PFSK-1 (cell line): ENCODE measurements at regions not wholly inside any gene's neighbourhood (a gene's known extent, or its start where the extent isn't known, plus 50 kb on each side); places are given as distances from the start of the nearest gene placed in this dataset.

Experiments
- FOXP2 ChIP-seq: optimal IDR thresholded peaks from 2 replicates; pipeline ENCODE3; 2011; ENCODE audit warnings: borderline replicate concordance, control low read depth, inconsistent platforms; ENCODE audit not compliant: insufficient read depth; ENCODE audit errors: extremely low read length, extremely low read depth
- POLR2AphosphoS5 ChIP-seq: IDR thresholded peaks from 2 replicates; pipeline ENCODE4 v1.6.1; 2012; ENCODE audit warnings: low read depth, mild to moderate bottlenecking, control low read depth, low read length, moderate library complexity
- SIN3A ChIP-seq: IDR thresholded peaks from 2 replicates; pipeline ENCODE4 v1.6.1; 2012; ENCODE audit warnings: mild to moderate bottlenecking, low read length, moderate library complexity, borderline replicate concordance; ENCODE audit not compliant: insufficient read depth
- TAF1 ChIP-seq: IDR thresholded peaks from 2 replicates; pipeline ENCODE4 v1.6.1; 2012; ENCODE audit warnings: low read length, control low read depth, borderline replicate concordance; ENCODE audit not compliant: insufficient read depth
- TF ChIP-seq, protein P1 (sequence below), 2 experiments: IDR thresholded peaks; 2 replicates each; pipeline versions ENCODE4 v1.6.1 to v1.8.0; 2011 to 2012; ENCODE audit warnings: low read depth in 2 of 2, low read length in 2 of 2, control low read depth in 1 of 2, inconsistent platforms in 1 of 2, mild to moderate bottlenecking in 1 of 2, moderate library complexity in 1 of 2; ENCODE audit not compliant: insufficient read depth in 1 of 2

DNA sequence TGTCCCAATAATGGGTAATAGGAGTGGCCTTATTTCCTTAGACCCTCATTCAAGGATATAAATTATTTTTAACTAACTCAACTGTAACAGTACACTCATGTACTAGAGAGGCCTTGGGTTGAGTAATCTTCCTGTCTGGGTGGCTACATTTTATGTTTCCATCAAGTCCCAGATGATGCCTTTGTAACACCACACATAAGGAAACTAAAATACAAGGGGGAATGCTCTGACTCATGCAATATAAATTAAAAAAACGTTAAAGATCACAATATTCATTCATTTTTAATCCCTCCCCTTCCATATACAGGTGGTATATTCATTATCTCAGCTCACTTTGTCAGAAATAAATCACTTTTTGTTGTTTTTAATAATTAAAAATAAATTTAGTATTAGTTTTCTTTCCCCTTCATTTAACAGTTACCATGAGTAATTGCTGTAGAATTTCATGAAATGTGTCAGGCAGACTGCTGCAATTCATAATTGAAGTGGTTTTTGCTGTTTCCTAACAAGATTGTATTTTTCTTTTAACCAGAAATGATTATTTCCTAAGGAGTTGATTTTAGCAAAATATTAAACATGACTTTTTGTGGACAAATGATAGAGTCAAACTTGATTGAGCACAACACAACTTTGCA is 1403.6 kb downstream of the SUCLG1 start:
- TF ChIP-seq SIN3A (no peak), TAF1 (no peak), FOXP2 (no peak)
- TF ChIP-seq, protein P1, sequence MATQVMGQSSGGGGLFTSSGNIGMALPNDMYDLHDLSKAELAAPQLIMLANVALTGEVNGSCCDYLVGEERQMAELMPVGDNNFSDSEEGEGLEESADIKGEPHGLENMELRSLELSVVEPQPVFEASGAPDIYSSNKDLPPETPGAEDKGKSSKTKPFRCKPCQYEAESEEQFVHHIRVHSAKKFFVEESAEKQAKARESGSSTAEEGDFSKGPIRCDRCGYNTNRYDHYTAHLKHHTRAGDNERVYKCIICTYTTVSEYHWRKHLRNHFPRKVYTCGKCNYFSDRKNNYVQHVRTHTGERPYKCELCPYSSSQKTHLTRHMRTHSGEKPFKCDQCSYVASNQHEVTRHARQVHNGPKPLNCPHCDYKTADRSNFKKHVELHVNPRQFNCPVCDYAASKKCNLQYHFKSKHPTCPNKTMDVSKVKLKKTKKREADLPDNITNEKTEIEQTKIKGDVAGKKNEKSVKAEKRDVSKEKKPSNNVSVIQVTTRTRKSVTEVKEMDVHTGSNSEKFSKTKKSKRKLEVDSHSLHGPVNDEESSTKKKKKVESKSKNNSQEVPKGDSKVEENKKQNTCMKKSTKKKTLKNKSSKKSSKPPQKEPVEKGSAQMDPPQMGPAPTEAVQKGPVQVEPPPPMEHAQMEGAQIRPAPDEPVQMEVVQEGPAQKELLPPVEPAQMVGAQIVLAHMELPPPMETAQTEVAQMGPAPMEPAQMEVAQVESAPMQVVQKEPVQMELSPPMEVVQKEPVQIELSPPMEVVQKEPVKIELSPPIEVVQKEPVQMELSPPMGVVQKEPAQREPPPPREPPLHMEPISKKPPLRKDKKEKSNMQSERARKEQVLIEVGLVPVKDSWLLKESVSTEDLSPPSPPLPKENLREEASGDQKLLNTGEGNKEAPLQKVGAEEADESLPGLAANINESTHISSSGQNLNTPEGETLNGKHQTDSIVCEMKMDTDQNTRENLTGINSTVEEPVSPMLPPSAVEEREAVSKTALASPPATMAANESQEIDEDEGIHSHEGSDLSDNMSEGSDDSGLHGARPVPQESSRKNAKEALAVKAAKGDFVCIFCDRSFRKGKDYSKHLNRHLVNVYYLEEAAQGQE (IDR thresholded peaks at IDR 0.05; ENCODE audit: insufficient read depth in 1 of 2, low read depth in 2 of 2, low read length in 2 of 2): no peak

DNA sequence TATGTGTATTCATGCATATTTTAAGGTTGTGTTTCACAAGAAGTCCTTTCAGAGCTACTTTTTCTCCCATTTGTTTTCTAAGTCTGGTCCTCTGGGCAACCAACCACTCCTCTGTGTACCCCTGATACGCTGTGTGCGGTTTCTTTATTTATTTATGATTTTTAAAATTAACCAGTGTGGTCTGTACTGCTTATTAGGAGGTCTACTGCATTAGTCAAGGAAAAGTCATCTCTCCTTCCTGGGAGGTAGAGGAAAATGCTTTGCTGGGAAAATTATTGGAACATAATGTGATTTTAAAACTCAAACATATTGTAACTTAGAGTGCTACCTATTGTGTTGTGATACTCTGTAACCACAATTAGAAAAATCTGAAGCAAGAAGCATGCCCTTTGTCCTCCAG is 1404.3 kb downstream of the SUCLG1 start:
- TF ChIP-seq POLR2AphosphoS5: no peak
- no peak for TF ChIP-seq SIN3A
- no peak for TF ChIP-seq TAF1
- TF ChIP-seq, protein P1 (IDR thresholded peaks at IDR 0.05; ENCODE audit: insufficient read depth in 1 of 2, low read depth in 2 of 2, low read length in 2 of 2): no peak
- TF ChIP-seq FOXP2: no peak

DNA sequence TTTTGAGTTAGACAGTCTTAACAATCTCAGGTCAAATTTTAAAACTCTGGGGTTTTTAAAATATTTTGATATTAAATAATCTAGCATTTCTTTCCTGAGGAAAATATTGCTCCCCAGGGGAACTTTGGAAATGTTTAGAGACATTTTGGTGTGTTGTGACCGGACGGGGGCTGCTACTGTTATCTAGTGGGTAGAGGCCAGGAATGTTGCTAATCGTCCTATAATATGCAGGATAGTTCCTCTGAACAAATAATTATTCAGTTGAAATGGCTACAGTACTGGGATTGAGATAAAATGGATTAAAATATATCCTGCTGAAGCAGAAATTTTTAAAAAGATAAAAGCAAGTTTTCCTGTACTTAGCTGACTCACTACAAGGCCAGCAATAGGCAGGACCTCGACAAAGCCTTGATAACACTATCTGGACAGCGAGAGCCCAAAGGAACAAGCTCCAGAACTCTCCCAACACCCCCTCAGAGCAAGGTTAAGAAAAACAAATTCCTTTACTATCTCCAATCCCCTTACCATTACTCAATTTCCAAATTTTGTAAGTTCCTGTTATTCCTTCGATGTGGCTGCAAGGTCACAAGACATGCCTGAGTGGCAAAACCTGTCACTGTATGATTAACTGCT is 1407.4 kb downstream of the SUCLG1 start:
- TF ChIP-seq, protein P1 (IDR thresholded peaks at IDR 0.05; ENCODE audit: insufficient read depth in 1 of 2, low read depth in 2 of 2, low read length in 2 of 2): no peak
- TF ChIP-seq FOXP2 (no peak), TAF1 (no peak), SIN3A (no peak), POLR2AphosphoS5 (no peak)

DNA sequence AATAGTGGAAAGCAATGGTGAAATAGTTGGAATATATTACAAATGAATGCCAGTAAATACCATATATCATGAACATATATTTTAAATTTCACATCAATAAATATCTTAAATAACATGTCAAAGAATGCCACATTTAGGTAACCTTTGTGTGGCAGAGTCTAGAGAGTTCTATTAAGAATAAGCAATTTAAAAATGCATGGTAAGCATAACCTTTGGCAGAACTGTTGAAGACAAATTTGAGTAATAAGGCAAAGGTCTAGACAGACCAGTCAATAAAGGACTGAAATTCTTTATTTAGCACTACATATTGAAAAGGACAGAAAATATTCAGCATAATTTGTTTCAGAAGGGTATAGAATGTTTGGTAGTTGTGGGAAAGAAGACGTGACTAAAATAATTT is 1417.0 kb downstream of the SUCLG1 start:
- TF ChIP-seq SIN3A (no peak), POLR2AphosphoS5 (no peak), FOXP2 (no peak), TAF1 (no peak)
- TF ChIP-seq, protein P1 (IDR thresholded peaks at IDR 0.05; ENCODE audit: insufficient read depth in 1 of 2, low read depth in 2 of 2, low read length in 2 of 2): no peak

DNA sequence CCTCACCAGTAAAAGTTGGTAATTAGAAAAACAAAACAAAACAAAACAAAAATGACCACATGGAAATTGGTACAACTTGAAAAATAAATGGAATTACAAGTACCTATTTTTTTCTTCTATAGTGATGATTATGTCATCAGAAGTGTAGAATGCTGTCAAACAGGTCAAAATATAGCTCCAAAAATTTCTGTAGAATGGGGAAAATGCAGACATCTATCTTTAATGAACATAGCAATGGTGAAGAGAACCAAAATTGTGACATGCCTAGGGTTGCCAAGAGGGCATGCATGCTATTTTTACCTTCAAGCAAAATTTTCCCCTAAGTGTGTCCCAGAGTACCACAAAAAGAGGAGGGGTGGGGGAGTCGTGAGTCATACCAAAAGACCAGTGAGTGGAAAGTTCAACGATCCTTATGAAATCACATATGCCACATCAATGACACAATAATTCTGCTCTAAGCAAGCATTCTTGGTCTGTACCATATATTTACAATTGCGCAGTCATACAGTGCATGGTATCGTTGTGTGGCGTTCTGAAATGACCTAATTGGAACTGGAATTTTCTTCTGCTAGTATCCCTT is 1436.4 kb downstream of the SUCLG1 start:
- TF ChIP-seq, protein P1 (IDR thresholded peaks at IDR 0.05; ENCODE audit: insufficient read depth in 1 of 2, low read depth in 2 of 2, low read length in 2 of 2): no peak
- TF ChIP-seq POLR2AphosphoS5: no peak
- TF ChIP-seq SIN3A: no peak
- TF ChIP-seq FOXP2: no peak
- no peak for TF ChIP-seq TAF1
